Fibroblast of the aortic adventitia (primary cell): ENCODE measurements at regions not wholly inside any gene's neighbourhood (a gene's known extent, or its start where the extent isn't known, plus 50 kb on each side); places are given as distances from the start of the nearest gene placed in this dataset.

Experiments used
- DNase-seq: peaks from one replicate; pipeline ENCODE4 v3.0.0-alpha.2; 2010; ENCODE audit warnings: low read depth
- H3K4me3 ChIP-seq: 2 replicates; pipeline ENCODE4 v1.5.1; 2011; ENCODE audit warnings: low read depth, mild to moderate bottlenecking, control low read depth, low read length, moderate library complexity
- CTCF ChIP-seq: IDR thresholded peaks from 2 replicates; pipeline ENCODE4 v1.5.1; 2011; ENCODE audit warnings: mild to moderate bottlenecking, low read length, control low read depth, inconsistent platforms; ENCODE audit not compliant: insufficient read depth

DNA sequence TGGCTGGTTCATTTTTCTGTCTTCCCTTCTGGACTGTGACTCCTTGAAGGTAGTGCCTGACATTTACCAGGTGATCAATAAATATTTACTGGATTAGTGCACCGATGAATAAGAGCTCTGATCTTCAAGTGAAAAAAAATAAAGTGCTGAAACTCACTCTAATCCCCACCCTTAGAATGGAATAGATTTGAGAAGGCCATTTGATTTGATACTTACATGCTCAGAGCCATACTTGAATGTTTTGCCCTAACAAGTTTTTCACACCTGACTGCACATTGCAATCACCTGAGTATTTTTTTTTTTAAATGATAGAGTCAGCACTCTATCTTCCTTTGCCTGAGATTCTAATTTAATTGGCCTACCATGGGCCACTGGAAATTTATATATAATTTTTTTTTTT, 105.7 kb downstream of the LRRC70 start:
- TF ChIP-seq CTCF, result no peak
- H3K4me3 ChIP-seq, result no peak overlapping the region
- no peak for DNase-seq

- no peak for TF ChIP-seq CTCF
- H3K4me3 ChIP-seq, result no peak overlapping the region
- no peak for DNase-seq
Measured at GRCh38 chr5:62682059-62682458, 103.4 kb downstream of the LRRC70 start.

- no peak for TF ChIP-seq CTCF
- no peak overlapping the region for H3K4me3 ChIP-seq
- DNase-seq, result no peak
Measured at GRCh38 chr5:62681117-62681850, 102.7 kb downstream of the LRRC70 start.

DNA sequence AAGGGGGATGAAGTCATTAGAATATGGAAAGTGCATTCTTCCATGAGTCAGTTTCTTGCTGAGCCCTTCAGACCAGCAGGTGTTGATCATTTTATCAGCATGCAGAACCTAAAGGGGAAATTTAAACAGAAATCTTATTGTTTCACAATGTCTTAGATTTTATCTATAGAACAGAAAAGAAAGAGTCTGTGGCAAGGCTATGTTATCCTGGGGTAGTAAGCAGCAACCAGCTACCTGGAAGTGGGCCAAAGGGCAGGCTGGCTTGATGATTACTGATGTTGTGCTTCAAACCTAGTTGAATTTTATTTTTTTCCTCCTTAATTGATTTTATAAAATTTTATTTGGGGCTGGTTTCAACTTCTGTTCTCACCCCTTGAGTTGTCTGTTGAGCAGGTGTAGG, 101.5 kb downstream of the LRRC70 start:
- H3K4me3 ChIP-seq, result no peak overlapping the region
- no peak for DNase-seq
- TF ChIP-seq CTCF, result no peak
